ENCODE measurements at regions not wholly inside any gene's neighbourhood (a gene's known extent, or its start where the extent isn't known, plus 50 kb on each side); places are given as distances from the start of the nearest gene placed in this dataset.

GRCh38 chr21:28489821-28490350 is 502.8 kb downstream of the LTN1 start:
- BruUV-seq (replicated peaks): no TSS peak
- H3K27me3 ChIP-seq (ENCODE audit: control insufficient read depth in 2 of 2, insufficient read depth in 2 of 2, low read length in 2 of 2): no peaks in the 10 kb centered on the region
- no peaks in the 10 kb centered on the region; the same call in 1 of the 2 replicates for H3K9me3 ChIP-seq (replicated peaks; ENCODE audit: control insufficient read depth, insufficient read depth, low read depth, low read length)
- H3K36me3 ChIP-seq (ENCODE audit: control insufficient read depth, insufficient read depth, low read length): no peaks in the 10 kb centered on the region
- H3K4me2 ChIP-seq (ENCODE audit: insufficient read depth, low read length): no peak overlapping the region
- ChIA-PET CTCF (ENCODE audit: low intra/inter-chr PET ratio) (interaction anchor here (0.6 kb wide), 1 partner anchor 888 kb away, joined by 3 read pairs; no protein-coding TSS in a partner anchor), POLR2A (no interaction called here)
- TF ChIP-seq ZNF76 (CRISPR knock-in tag; IDR thresholded peaks at IDR 0.05; ENCODE audit: borderline replicate concordance) (no peak), RFX1 (IDR thresholded peaks at IDR 0.05) (no peak), ZHX1 (conservative IDR thresholded peaks at IDR 0.05; ENCODE audit: low read length) (no peak), ZNF407 (IDR thresholded peaks at IDR 0.05; ENCODE audit: low read depth) (no peak), ZBTB17 (CRISPR knock-in tag; IDR thresholded peaks at IDR 0.05) (no peak), ZNF551 (CRISPR knock-in tag; IDR thresholded peaks at IDR 0.05) (no peak), C11orf30 (IDR thresholded peaks at IDR 0.05; ENCODE audit: low read depth) (no peak), PHB (CRISPR knock-in tag; IDR thresholded peaks at IDR 0.05) (no peak), SIN3B (IDR thresholded peaks at IDR 0.05; ENCODE audit: low read depth) (no peak), CSDE1 (IDR thresholded peaks at IDR 0.05) (no peak), ZBTB7A (IDR thresholded peaks at IDR 0.05; ENCODE audit: borderline replicate concordance, control insufficient read depth, low read depth, low read length) (no peak), ARID1B (IDR thresholded peaks at IDR 0.05) (no peak)
- DNase-seq (ENCODE audit: extremely low read depth in 1 of 4, low spot score in 3 of 4) (no peak), FAIRE-seq (no peak), ATAC-seq (no peak)
- in situ Hi-C loops (cut with MboI) (no loop called here), intact Hi-C loops (cut with micrococcal nuclease) (no loop called here)
- no peak overlapping the region for H3K9ac ChIP-seq (ENCODE audit: insufficient read depth in 1 of 2, low read depth in 2 of 2, low read length in 2 of 2)
- WGBS (ENCODE audit: insufficient coverage, low coverage, missing lambda C conversion rate): 0% methylated on average over 3 of the region's 3 CpGs
- H3K79me2 ChIP-seq (ENCODE audit: control insufficient read depth, insufficient read depth, low read length): no peaks in the 10 kb centered on the region
- H3K4me3 ChIP-seq: no peak overlapping the region
- H3K4me1 ChIP-seq (replicated peaks in 1 of 2; ENCODE audit: control insufficient read depth in 2 of 2, insufficient read depth in 2 of 2, low read length in 2 of 2): no peaks in the 10 kb centered on the region
- no peak overlapping the region for H2AFZ ChIP-seq (ENCODE audit: low read depth, low read length)
- no peaks in the 10 kb centered on the region for H3K9me1 ChIP-seq (ENCODE audit: control insufficient read depth, insufficient read depth, low read length)
- H4K20me1 ChIP-seq (replicated peaks; ENCODE audit: control insufficient read depth, insufficient read depth, low read length): no peaks in the 10 kb centered on the region
- no peak overlapping the region for H3K27ac ChIP-seq (ENCODE audit: extremely low read depth, low read depth, low read length)
